ENCODE measurements at regions not wholly inside any gene's neighbourhood (a gene's known extent, or its start where the extent isn't known, plus 50 kb on each side); places are given as distances from the start of the nearest gene placed in this dataset.

- no peaks in the 10 kb centered on the region for H3K9me3 ChIP-seq (ENCODE audit: control insufficient read depth, low read length, poor library complexity, severe bottlenecking)
- no peak for ATAC-seq
- Mint-ChIP-seq H3K27ac (no peak overlapping the region), H3K36me3 (ENCODE audit: low read depth) (peaks cover 6% of the 10 kb centered on the region), H3K27me3 (peaks cover 67% of the 10 kb centered on the region), H3K4me3 (no peak overlapping the region), H3K4me1 (peaks cover 3% of the 10 kb centered on the region)
- DNase-seq = no peak
Observed at GRCh38 chr17:79668344-79669250, 57.7 kb upstream of the RBFOX3 start.

- ATAC-seq = no peak
- Mint-ChIP-seq H3K27me3 (peaks cover 74% of the 10 kb centered on the region), H3K27ac (no peak overlapping the region), H3K36me3 (ENCODE audit: low read depth) (peaks cover 4% of the 10 kb centered on the region), H3K4me3 (no peak overlapping the region), H3K4me1 (peaks cover 3% of the 10 kb centered on the region)
- DNase-seq = no peak
- peaks cover 1% of the 10 kb centered on the region for H3K9me3 ChIP-seq (ENCODE audit: control insufficient read depth, low read length, poor library complexity, severe bottlenecking)
Observed at GRCh38 chr17:79667746-79668145, 56.9 kb upstream of the RBFOX3 start.

DNA sequence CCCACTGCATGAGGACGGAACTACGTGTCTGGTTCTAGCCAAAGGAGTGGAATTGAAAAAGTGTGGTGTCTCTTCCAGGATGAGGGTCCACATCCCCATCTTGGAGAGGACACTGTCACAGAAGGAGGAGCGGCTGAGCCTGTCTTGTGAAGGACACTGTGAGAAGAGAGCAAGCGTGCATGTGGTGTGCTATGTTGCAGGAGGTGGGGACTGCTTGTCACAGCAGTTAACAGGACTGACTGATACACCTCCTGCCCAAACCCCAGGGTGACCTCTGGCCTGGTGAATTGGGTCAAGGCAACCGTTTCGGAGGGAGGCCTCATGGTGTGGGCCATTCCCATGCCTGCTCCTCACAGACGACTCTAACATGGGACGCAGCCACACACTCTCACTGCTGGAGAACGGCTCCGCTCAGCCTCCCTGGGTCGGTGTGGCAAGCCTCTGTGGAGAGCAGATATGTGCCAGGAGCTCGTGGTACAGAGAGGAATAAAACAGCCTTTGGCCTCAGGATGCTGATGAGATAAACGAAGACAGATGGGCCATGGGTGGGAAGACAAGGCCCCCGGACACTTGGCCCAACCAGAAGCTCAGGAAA, 56.4 kb upstream of the RBFOX3 start:
- H3K9me3 ChIP-seq (ENCODE audit: control insufficient read depth, low read length, poor library complexity, severe bottlenecking) = peaks cover 2% of the 10 kb centered on the region
- DNase-seq (no peak), ATAC-seq (no peak)
- Mint-ChIP-seq H3K27ac (no peak overlapping the region), H3K4me3 (no peak overlapping the region), H3K36me3 (ENCODE audit: low read depth) (peaks cover 4% of the 10 kb centered on the region), H3K4me1 (peaks cover 3% of the 10 kb centered on the region), H3K27me3 (peaks cover 75% of the 10 kb centered on the region)

- ATAC-seq = no peak
- Mint-ChIP-seq H3K27me3 (peaks cover 71% of the 10 kb centered on the region), H3K36me3 (ENCODE audit: low read depth) (peaks cover 4% of the 10 kb centered on the region), H3K27ac (no peak overlapping the region), H3K4me1 (peaks cover 3% of the 10 kb centered on the region), H3K4me3 (no peak overlapping the region)
- peaks cover 2% of the 10 kb centered on the region for H3K9me3 ChIP-seq (ENCODE audit: control insufficient read depth, low read length, poor library complexity, severe bottlenecking)
- DNase-seq = no peak
Observed at GRCh38 chr17:79666111-79666510, 55.3 kb upstream of the RBFOX3 start.

DNA sequence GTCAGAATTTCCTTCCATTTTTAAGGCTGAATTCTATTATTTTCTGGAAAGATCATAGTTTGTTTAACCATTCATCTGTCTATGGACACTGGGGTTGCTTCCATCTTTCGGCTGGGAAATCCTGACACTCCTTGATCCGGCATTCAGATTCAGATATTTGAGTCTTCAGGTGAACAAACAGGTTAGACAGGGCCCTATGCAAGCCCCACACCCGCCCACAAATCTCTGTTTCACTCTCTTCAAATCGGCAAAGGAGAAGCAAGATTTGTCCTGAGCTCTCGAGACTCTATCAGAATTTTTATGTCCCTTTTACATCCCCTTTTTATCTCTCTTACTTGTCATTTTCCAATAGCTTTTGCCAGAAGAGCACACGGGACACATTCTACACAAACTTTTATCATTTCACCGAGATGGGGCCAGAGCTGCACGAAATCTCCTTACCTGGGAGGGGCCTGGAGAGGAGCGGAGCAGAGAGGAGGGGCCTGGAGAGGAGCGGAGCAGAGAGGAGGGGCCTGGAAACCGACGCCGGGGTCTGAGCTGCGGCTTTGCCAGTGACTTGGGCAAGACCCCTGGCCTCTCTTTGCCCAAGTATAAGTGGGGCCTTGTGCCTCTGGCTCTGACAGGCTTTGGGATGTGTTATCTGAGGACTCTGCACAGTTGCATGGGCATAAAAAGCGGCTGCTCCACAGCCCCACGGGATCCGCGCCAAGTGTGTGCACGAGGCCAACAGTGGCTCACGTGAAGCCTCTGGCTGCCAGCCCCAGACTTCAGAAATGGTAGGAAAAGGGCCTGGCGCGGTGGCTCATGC, 54.3 kb upstream of the RBFOX3 start:
- Mint-ChIP-seq H3K27ac (no peak overlapping the region), H3K27me3 (peaks cover 69% of the 10 kb centered on the region), H3K4me1 (peaks cover 3% of the 10 kb centered on the region), H3K36me3 (ENCODE audit: low read depth) (peaks cover 6% of the 10 kb centered on the region), H3K4me3 (peak overlapping the region; percentile 25)
- DNase-seq (no peak), ATAC-seq (no peak)
- peaks cover 2% of the 10 kb centered on the region for H3K9me3 ChIP-seq (ENCODE audit: control insufficient read depth, low read length, poor library complexity, severe bottlenecking)

DNA sequence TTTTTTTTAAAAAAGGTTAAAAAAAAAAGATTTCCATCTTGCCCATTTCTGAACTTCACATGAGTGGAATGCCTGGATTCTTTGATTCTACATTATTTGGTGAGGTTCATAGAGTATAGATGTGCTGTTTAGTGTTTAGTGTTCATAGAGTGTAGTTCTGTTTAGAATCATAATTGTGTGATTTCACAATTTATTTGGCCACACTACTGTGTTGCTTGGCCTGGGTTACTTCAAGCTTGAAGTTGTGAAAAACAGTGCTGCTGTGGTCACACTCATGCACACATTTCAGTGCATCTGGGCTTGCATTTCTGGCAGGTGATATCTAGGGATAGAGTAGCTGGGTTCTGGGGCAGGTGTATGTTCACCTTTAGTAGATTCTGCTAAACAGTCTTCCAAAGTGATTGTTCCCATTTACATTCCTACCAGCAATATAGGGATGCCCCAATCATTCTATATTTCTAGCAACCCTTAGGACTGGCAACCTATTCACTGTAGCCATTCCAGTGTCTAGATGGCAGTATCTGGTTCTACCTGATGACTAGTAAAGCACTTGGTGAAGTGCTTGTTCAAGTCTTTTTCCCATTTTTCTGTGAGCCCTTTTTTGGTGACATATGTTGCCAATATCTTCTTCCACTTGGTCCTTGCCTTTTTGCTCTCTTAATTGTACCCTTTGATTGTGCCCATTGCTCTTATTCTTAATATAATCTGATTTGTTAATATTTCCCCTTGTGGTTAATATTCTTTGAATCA, 50.6 kb upstream of the RBFOX3 start:
- DNase-seq (no peak), ATAC-seq (no peak)
- Mint-ChIP-seq H3K36me3 (ENCODE audit: low read depth) (peaks cover 6% of the 10 kb centered on the region), H3K4me3 (no peak overlapping the region), H3K4me1 (peaks cover 7% of the 10 kb centered on the region), H3K27ac (no peak overlapping the region), H3K27me3 (peaks cover 59% of the 10 kb centered on the region)
- peaks cover 2% of the 10 kb centered on the region for H3K9me3 ChIP-seq (ENCODE audit: control insufficient read depth, low read length, poor library complexity, severe bottlenecking)

All from T-helper 17 cell (primary cell).